Left lobe of liver (tissue), 2 donors: ENCODE measurements at regions not wholly inside any gene's neighbourhood (a gene's known extent, or its start where the extent isn't known, plus 50 kb on each side); places are given as distances from the start of the nearest gene placed in this dataset.

Source experiments
- ATAC-seq: fragments of 200-7000 bp; cut with Tn5 transposase; one replicate; pipeline ENCODE4 v1.9.1; 2020; ENCODE audit warnings: mild to moderate bottlenecking, moderate library complexity
- DNase-seq: peaks from one replicate; pipeline ENCODE4 v3.0.0-alpha.2; 2020; ENCODE audit warnings: low spot score
- donor health status: DM: no; HTN: no; CAD: no; lungs with moderate emphysema.
- donor health status: DM: no; HTN: yes; CAD: no.

GRCh38 chr7:10790910-10791309 is 182.8 kb upstream of the PHF14 start:
- DNase-seq (no peak), ATAC-seq (no peak)

- ATAC-seq (no peak), DNase-seq (no peak)
These were observed 179.5 kb upstream of the PHF14 start for GRCh38 chr7:10793995-10794775.

DNA sequence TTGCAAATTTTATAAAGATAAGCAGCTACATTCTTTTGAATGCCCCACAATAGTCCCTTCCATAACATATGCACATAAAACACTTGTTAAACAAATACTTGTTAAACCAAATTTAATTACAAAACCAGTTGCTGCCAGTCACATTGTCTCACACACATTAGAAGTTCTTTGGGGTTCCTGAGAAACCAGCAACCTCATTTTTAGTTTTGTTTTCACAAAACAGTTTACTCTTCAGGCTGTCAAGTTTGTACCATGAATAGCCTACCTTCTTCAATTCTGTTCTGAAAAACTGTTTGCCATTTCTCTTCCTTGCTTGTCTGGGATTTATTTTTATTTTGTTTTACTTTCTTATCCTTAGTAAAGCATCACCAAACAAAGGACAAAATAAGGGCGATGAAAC is 176.5 kb upstream of the PHF14 start:
- no peak for ATAC-seq

DNA sequence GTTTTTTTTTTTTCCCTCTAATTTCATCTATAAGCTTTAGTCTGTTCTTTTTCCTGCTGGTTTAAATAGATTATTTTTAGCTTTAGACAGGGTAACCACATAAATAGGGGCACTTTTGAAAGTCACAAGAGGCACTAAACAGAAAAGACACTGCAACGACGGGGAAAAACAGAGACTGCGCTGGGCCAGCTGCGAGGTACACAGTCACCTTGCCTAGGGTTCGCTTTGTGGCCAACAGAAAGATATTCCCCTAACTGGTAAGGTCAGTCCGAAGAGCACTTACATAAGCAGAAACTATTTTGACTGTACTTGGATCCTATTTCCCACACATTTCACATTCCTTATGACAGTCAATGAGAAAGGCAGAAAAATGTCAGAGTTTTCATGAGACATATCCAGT is 175.6 kb upstream of the PHF14 start:
- no peak for DNase-seq
- ATAC-seq: no peak

More for the DNA sequence above, 176.5 kb upstream of the PHF14 start:
- no peak for DNase-seq

DNA sequence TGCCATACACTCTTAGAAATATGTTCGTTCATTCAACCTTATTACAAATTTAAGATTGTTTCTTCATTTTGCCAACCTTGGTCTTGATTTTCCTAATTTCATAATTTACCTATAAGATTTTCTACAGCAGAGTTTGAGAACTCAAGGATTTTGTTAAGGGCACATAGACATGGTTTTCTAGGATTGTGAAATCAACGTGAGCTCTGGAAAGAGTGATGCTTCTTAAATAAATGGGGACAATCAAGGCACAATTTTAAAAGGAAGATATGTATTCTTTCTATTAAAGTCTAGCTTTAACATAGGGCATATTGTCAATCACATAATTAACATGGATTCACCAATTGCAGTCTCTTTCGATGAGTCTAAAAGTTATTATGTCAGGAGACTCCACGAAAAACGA is 174.2 kb upstream of the PHF14 start:
- ATAC-seq: no peak
- DNase-seq: no peak

GRCh38 chr7:10802011-10802410 is 171.7 kb upstream of the PHF14 start:
- no peak for ATAC-seq
- DNase-seq: no peak

DNA sequence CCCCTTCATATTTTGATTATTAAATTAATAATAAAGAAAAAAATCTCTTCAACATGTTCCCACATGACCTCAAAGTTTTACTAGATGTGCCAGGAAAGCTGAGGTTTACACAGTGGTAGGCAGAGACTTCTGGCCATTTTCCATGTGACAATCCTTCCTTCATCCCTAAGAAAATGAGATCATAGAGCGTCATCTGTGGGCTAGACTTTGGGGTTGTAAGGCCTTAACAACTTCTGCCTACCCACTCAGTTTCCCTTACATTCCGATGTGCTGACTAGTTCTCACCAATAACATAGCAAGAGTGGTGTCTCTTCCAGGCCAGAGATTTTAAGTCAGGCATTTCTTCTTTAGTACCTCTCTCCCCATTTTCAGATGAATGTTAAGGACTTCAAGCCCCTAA is 171.1 kb upstream of the PHF14 start:
- DNase-seq (no peak), ATAC-seq (no peak)

GRCh38 chr7:10803720-10804119 is 170.0 kb upstream of the PHF14 start:
- no peak for ATAC-seq
- no peak for DNase-seq

DNA sequence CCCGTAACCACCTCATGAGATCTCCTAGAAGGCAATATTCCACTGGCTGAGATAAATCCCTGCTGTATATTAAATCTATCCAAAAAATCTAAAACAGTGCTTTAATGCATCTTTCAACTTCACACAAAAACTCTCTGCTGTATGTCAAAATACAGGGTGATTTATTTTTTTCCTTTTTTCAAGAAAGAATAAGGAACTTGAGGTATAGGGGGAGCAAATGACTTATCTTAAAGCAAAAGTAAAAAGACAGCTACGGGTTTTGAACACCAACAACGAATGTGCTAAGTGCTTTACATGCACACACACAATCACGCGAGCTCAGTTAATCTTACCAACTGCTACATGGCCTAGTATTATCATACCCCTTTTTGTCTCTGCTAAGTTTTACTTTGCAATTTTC is 168.9 kb upstream of the PHF14 start:
- DNase-seq (no peak), ATAC-seq (no peak)

- no peak for ATAC-seq
- no peak for DNase-seq
These were observed 158.1 kb upstream of the PHF14 start for GRCh38 chr7:10815546-10815945.

GRCh38 chr7:10821156-10821555 is 152.5 kb upstream of the PHF14 start:
- ATAC-seq: no peak
- no peak for DNase-seq

- no peak for ATAC-seq
- DNase-seq: no peak
These were observed 149.5 kb upstream of the PHF14 start for GRCh38 chr7:10824154-10824553.

DNA sequence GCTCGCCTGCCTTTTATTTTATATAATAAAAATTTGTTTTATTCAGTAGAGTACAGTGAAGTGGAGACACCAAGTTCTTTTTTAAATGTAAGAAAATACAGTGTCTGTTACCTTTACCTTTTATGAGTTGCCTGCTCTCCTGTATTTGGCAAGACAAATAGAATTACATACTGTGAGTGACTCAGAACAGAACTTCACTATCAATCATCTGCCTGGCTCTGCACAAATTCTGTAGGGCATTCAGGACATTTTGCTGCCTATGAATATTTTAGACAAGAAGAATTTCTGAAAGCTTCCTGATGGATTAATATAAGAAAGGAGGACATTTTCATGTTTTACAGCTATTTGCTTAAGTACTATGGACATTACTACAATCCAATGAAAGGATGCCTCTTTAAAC is 135.4 kb upstream of the PHF14 start:
- ATAC-seq (no peak), DNase-seq (no peak)

- DNase-seq (no peak), ATAC-seq (no peak)
These were observed 128.4 kb upstream of the PHF14 start for GRCh38 chr7:10845225-10845624.

- ATAC-seq: no peak
- no peak for DNase-seq
These were observed 118.1 kb upstream of the PHF14 start for GRCh38 chr7:10855583-10855982.

DNA sequence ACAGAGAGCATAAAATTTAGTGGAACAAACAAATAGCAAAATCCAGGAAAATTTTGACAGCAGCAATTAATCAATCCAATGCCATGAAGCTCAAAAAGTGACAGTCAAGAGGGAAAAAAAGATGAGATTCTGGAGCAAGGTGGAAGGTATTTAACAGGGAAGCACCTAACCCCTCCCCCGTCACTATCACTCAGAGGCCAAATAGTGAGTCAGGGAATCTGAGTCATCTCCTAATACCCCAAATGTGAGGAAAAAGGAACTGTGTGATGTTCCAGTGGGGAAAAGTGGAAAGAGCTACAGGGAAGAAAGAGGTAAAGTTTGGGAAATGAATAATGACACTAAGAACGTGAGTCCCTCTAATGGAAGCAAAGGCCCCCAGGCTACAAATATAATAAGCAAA is 113.2 kb upstream of the PHF14 start:
- no peak for ATAC-seq
- DNase-seq: no peak

DNA sequence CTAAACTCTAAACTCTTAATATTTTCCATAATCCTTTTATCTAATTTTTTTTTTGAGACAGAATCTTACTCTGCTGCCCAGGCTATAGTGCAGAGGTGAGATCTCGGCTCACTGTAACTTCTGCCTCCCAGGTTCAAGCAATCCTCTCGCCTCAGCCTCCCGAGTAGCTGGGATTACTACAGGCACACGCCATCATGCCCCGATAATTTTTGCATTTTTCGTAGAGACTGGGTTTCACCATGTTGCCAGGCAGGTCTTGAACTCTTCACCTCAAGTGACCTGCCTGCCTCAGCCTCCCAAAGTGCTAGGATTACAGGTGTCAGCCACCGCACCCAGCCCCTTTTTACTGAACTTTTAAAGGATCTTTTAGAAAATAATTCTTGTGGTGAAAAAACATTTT is 110.2 kb upstream of the PHF14 start:
- no peak for ATAC-seq

GRCh38 chr7:10874666-10875065 is 99.0 kb upstream of the PHF14 start:
- no peak for ATAC-seq
- DNase-seq: no peak

More for the DNA sequence above, 110.2 kb upstream of the PHF14 start:
- DNase-seq: no peak

DNA sequence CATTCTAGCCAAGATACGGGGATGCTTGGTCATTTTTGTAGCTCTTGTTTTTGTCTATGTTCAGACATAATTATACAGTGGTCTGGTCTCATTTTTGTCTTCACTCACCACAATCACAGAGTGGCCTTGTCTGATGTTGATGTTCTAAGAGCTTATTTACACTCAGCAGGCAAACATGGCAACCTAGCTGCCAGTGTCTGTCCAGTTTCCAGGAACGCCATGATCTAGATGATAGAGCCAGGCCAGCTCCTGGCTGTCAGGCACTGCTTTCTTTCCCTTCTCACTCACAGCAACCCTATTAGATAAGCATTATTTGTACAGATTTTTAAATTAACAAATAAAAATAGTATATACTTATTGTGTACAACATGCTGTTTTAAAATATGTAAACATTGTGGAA is 98.6 kb upstream of the PHF14 start:
- ATAC-seq (no peak), DNase-seq (no peak)

- DNase-seq: no peak
- ATAC-seq: no peak
These were observed 84.8 kb upstream of the PHF14 start for GRCh38 chr7:10888861-10889260.

DNA sequence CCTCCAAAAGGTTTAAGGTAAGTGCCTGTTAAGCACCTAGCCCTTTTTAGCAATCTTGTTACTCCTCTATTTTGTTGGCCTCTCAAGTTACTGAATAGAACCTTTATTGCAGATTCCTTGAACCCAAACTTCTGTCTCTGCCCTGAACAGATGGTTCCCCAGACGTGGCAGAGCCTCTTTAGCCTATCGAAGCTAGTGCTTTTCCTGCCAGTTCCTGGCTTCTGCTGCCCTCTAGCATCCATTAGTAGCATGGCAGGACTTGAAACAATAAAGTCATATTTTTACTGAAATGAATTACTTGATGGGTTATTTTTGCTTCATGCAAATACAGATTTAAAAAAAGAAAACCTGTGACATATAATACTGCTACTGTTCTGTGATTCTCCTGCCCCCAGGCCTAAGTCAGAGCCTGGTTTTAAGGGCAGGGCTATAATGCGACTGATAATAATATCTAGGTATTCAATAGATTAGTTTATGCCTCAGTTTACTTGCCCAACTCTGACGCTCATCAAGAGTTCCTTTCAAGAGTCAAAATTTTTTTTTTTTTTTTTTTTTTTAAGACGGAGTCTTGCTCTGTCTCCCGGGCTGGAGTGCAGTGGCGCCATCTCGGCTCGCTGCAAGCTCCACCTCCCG is 84.3 kb upstream of the PHF14 start:
- peak; percentile 90 for ATAC-seq
- no peak for DNase-seq

DNA sequence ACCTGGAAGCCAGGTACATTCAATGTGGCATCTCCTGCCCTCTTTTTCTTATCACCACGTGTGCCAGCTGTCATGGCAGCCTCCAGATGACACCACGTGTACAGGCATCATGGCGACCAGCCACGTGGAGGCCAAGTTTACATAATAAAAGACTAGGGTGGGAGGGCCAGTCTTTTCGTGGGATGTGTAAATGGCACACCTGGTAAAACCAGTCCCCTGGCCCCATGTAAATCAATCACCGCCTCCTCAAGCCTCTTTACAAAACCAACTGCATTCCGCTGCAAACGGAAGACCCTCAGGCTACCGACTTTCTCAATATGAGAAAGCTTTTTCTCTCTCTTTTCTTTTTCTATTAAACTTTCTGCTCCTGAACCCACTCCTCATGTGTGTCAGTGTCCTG is 65.1 kb upstream of the PHF14 start:
- DNase-seq (no peak), ATAC-seq (no peak)

- ATAC-seq: no peak
- no peak for DNase-seq
These were observed 63.2 kb upstream of the PHF14 start for GRCh38 chr7:10910447-10910846.
